ENCODE measurements at regions not wholly inside any gene's neighbourhood (a gene's known extent, or its start where the extent isn't known, plus 50 kb on each side); places are given as distances from the start of the nearest gene placed in this dataset.

DNA sequence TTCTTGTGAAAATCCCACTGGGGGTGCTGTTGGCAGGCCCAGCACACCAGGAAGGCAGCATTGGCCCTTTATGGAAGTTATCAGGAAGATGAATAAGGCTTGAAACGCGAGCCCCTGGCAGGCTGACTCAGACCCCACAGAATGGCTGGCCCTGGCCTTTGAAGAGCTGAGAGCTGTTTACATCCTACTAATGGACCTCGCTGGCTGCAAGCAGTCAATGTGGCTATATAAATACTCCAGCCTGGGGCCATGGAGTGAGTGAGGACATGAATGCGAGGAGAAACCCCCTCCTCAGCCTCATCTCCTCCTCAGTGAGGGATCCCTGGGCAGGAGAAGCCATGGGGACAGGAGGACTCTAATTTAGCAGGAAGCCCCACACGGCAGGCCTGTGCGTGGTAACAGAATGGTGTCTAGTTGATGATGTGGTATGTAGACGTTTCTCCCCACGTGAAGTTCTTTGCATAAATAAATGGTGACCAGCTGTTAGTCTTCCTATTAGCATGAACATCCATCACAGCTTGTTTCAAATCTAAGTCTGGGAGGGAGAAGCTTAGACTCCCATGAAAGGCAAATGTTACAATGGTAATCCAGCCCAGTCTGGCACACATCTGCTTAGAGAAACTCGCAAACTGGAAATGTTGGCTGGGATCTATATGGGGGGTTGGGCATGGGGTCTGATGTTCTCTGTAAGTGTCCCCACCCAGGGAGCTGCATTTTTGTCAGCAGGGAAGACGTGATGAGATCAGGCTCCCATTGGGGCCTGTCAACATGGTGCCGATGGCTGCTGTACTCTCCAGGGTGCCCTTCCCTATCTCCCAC lies 175.1 kb upstream of the PITX1 start:
- H3K36me3 ChIP-seq, result no peaks in the 10 kb centered on the region
- DNase-seq, result no peak
- H3K4me1 ChIP-seq, result peaks cover 8 to 53% (median 38%) of the 10 kb centered on the region in 3 donors
- no peak for TF ChIP-seq POLR2A (IDR thresholded peaks at IDR 0.05)
- TF ChIP-seq, protein P1, sequence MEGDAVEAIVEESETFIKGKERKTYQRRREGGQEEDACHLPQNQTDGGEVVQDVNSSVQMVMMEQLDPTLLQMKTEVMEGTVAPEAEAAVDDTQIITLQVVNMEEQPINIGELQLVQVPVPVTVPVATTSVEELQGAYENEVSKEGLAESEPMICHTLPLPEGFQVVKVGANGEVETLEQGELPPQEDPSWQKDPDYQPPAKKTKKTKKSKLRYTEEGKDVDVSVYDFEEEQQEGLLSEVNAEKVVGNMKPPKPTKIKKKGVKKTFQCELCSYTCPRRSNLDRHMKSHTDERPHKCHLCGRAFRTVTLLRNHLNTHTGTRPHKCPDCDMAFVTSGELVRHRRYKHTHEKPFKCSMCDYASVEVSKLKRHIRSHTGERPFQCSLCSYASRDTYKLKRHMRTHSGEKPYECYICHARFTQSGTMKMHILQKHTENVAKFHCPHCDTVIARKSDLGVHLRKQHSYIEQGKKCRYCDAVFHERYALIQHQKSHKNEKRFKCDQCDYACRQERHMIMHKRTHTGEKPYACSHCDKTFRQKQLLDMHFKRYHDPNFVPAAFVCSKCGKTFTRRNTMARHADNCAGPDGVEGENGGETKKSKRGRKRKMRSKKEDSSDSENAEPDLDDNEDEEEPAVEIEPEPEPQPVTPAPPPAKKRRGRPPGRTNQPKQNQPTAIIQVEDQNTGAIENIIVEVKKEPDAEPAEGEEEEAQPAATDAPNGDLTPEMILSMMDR (IDR thresholded peaks at IDR 0.05), result no peak
- H3K27me3 ChIP-seq, result no peaks in the 10 kb centered on the region
- intact Hi-C loops (cut with DNase I), result no loop called here
- WGBS, 2 donors, result 58 to 66% methylated on average over 6 to 10 of the region's 11 CpGs
- H3K4me3 ChIP-seq, result no peak overlapping the region
- H3K27ac ChIP-seq, result peak overlapping the region; percentile 62 to 85 (median 70)
- no peaks in the 10 kb centered on the region for H3K9me3 ChIP-seq

DNA sequence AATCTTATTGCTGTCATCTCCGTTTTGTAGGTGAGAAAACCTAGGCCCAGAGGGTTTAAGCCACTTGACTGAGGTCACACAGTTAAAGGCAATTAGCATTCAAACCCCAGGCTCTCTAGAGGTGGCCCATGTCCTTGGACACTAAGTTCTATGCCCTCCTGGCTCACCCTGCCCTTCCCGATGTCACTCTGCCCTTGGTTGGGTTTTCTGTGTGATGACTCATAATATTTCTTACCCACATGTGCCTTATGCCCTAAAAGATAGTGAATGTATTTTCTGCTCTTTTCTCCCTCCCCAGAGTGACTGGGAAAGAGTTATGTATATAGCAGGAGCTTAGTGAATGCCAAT lies 174.5 kb upstream of the PITX1 start:
- intact Hi-C loops (cut with DNase I), result no loop called here
- 46 to 55% methylated on average over 2 of the region's 2 CpGs for WGBS, 2 donors
- peaks cover 8 to 58% (median 38%) of the 10 kb centered on the region in 3 donors for H3K4me1 ChIP-seq
- no peak for TF ChIP-seq POLR2A (IDR thresholded peaks at IDR 0.05)
- TF ChIP-seq, protein P1 (IDR thresholded peaks at IDR 0.05), result no peak
- no peaks in the 10 kb centered on the region for H3K9me3 ChIP-seq
- H3K27ac ChIP-seq, result peak overlapping the region; percentile 62 to 85 (median 70)
- H3K4me3 ChIP-seq, result no peak overlapping the region
- DNase-seq, result no peak
- no peaks in the 10 kb centered on the region for H3K36me3 ChIP-seq
- no peaks in the 10 kb centered on the region for H3K27me3 ChIP-seq

DNA sequence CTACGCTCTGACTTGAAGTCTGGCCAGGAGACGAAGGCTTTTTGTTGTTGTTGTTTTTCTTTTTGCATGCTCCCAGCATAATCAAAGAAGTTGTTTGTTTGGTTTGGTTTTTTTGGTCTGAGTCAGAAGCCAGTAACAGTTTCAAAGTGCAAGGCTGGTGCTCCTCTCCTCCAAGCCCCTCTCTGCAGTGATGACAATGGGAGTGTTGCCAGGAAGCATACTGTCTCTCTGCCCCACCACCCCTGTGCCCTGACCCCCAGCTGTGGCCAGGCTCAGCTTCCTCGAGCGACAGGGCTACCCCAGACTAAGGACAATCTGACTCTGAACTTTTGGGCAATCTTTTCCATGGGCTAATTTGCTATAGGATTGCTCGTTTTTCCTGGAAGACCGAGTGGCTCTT lies 173.8 kb upstream of the PITX1 start:
- H3K4me1 ChIP-seq, result peaks cover 8 to 56% (median 38%) of the 10 kb centered on the region in 3 donors
- H3K4me3 ChIP-seq, result no peak overlapping the region
- no peaks in the 10 kb centered on the region for H3K36me3 ChIP-seq
- no peaks in the 10 kb centered on the region for H3K27me3 ChIP-seq
- peak overlapping the region in 3 of 4 donors; percentile 62 to 85 (median 77) for H3K27ac ChIP-seq
- TF ChIP-seq POLR2A (IDR thresholded peaks at IDR 0.05), result no peak
- DNase-seq, result no peak
- peaks cover 0 to 6% (median 0%) of the 10 kb centered on the region in 3 donors for H3K9me3 ChIP-seq
- intact Hi-C loops (cut with DNase I), result no loop called here
- WGBS, 2 donors, result 68 to 70% methylated on average over 5 to 6 of the region's 6 CpGs

DNA sequence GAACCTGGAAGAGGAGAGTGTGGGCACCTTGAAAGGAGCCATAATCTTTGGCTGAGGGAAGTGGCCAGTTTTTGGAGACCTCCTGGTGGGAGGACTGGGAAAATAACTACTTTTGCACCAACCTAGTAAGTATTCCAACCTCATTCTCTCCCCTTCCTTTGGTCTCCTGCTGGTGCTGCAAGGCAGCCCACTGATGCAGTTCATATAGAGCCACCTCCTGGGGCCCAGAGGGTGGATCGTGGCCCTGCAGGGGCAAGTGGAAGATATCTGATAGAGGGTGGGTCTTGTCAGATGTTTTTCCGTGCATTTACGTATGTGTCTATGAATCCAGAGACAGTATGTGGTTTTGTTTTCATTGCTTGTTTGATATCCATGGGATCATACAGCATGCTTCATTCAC lies 172.8 kb upstream of the PITX1 start:
- 79 to 97% methylated on average over 2 to 3 of the region's 3 CpGs for WGBS, 2 donors
- Histone ChIP-seq H3K27ac (no peak overlapping the region), H3K36me3 (no peaks in the 10 kb centered on the region), H3K9me3 (peaks cover 0 to 11% (median 0%) of the 10 kb centered on the region in 3 donors), H3K27me3 (no peaks in the 10 kb centered on the region), H3K4me3 (no peak overlapping the region), H3K4me1 (peaks cover 8 to 46% (median 32%) of the 10 kb centered on the region in 3 donors)
- intact Hi-C loops (cut with DNase I), result no loop called here
- TF ChIP-seq, protein P1 (IDR thresholded peaks at IDR 0.05), result no peak
- no peak for TF ChIP-seq POLR2A (IDR thresholded peaks at IDR 0.05)
- DNase-seq, result no peak

DNA sequence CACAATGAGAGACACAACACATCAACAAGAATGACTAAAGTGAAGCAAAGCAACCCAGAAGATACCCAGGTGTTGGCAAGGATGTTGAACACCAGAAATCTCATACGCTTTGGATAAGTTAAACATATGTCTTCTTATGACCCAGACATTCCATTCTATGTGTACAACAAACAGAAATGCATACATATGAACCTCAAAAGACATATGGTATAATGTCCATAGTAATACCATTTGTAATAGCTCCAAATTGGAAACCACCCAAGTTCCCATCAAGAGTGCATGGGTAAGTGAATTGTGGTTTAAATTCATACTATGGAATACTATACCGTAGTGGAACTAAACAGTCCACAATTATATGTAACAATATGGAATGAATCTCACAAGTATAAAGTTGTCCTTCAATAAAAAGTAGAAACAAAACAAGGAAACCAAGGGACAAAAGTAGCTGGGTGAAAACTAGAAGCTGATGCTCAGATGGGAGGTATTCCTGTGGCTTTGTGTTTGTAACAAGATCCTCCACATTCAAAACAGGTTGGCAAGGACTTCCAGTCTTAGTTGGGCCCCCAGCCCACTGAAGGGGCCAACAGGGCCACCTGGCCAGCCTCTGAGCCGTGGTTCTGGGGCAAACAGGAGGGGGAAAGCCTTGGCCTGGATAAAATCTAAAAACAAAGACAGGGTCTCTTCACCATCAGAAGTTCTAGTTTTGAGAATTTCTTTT lies 171.8 kb upstream of the PITX1 start:
- intact Hi-C loops (cut with DNase I), result no loop called here

More for the DNA sequence above, 171.8 kb upstream of the PITX1 start:
- no peak overlapping the region for H3K4me3 ChIP-seq
- no peaks in the 10 kb centered on the region for H3K27me3 ChIP-seq
- DNase-seq, result no peak
- 72 to 88% methylated on average over 3 of the region's 3 CpGs for WGBS, 2 donors
- no peak for TF ChIP-seq POLR2A (IDR thresholded peaks at IDR 0.05)
- TF ChIP-seq, protein P1 (IDR thresholded peaks at IDR 0.05), result no peak
- no peak overlapping the region for H3K27ac ChIP-seq
- peaks cover 6 to 35% (median 21%) of the 10 kb centered on the region in 3 donors for H3K4me1 ChIP-seq
- H3K36me3 ChIP-seq, result no peaks in the 10 kb centered on the region
- H3K9me3 ChIP-seq, result peaks cover 0 to 11% (median 0%) of the 10 kb centered on the region in 3 donors

Data from esophagus squamous epithelium (tissue), 5 donors.